HTR-8/SVneo (cell line): ENCODE measurements at regions not wholly inside any gene's neighbourhood (a gene's known extent, or its start where the extent isn't known, plus 50 kb on each side); places are given as distances from the start of the nearest gene placed in this dataset.
A peak's percentile ranks its signal among the peaks of the same experiment; 100 is the strongest.

ENCODE experiments used
- DNase-seq: peaks from one replicate; pipeline ENCODE4 v3.0.0; 2011; ENCODE audit warnings: low spot score, mixed read lengths; ENCODE audit not compliant: insufficient read length
- FAIRE-seq: peaks from 2 replicates; lab custom pipeline; 2011; peaks lifted over from hg19 to GRCh38; lab: Jason Lieb, UNC

DNA sequence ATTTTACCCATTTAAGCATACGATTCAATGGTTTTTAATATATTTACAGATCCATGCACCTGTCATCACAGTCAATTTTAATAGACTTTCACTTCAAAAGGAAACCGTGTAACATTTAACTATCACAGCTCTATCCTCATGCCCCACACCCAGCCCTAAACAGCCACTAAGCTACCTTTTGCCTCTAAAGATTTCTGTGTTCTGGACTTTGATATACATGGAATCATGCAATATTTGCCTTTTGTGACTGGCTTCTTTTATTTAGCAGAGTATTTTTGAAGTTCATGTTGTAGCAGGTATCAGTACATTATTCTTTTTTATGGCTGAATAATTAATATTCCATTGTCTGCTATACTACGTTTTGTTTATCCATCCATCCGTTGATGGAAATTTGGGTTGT lies 50.3 kb upstream of the STX16 start:
- FAIRE-seq (no peak), DNase-seq (no peak)

DNA sequence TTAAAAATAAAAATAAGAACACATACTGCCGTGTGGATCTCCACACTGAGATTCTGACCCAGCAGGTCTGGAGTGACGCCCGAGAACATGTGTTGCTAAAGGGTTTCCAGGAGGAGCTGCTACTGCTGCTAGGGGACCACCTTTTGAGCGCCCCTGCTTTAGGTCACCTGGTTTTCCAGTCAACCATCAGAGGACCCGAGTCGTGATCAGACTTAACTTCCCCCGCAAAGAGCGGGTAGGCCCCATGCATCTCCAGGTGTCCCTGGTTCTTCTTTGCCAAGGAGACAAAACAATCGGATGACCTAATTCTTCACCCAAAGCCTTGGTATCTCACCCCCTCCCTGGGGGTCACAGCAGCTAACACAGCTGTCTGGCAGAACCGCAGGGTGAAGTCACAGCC lies 51.1 kb upstream of the STX16 start:
- no peak for DNase-seq
- FAIRE-seq = peak; percentile 71

DNA sequence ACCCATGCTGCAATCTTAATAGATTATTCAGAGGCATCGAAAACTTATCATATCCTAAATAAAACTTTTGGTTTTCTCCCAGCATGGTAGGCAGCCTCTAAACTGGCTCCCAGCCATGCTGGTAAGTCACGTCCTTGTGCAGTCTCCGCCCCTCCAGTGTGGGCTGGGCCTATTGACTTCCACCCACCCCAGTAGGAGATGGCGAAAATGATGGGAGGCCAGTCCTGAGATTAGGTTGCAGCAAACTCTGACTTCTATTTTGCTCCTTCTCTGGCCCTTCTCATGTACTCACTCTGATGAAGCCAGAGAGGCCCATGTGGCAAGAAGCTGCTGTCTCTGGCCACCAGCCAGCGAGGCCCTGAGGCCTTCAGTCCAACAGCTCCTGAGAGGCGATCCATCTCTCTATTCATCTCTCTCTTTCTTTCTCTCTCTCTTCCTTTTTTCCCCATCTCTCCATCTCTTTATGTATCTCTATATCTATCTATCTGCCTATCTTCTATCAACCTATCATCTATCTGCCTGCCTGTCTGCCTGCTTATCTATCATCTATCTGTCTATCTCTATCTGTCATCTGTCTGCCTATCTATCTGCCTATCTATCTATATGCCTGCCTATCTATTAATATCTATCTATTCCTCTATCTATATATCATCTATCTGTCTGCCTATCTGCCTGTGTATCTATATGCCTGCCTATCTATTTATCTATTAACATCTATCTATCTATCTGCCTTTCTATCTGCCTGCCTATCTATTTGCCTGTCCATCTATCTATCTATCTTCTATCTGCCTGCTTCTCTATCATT lies 52.7 kb upstream of the STX16 start:
- FAIRE-seq (peak; percentile 84), DNase-seq (no peak)

DNA sequence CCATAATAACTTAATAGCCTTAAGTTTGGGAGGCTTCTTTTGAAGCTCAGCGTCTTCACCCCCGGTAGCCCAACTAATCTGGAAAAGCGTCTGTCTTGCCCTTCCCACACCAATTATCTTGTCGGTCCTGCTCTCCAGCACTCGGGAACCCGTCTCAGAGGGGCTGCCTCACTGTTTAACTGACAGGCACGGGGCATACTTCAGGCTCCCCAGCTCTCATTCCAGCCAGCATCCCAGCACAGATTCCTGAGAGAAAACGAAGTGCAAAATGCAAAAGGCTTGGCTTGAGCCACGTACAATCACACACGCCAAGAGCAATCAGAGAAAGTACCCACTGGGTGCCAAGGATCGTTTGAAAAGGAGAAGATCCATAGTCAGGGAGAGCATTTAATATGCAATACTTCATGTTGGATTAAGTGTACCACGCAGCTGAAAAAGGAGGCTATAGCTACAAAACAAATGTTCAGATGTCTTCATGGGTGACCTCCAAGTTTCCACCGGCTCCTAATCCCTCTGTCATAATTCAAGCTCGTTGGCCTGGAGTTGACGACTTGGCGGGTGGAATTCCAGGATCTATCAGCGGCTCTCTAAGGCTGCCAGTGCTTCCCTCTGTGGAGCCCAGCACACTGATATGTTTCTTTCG lies 53.7 kb upstream of the STX16 start:
- peak; percentile 81 for FAIRE-seq
- no peak for DNase-seq

DNA sequence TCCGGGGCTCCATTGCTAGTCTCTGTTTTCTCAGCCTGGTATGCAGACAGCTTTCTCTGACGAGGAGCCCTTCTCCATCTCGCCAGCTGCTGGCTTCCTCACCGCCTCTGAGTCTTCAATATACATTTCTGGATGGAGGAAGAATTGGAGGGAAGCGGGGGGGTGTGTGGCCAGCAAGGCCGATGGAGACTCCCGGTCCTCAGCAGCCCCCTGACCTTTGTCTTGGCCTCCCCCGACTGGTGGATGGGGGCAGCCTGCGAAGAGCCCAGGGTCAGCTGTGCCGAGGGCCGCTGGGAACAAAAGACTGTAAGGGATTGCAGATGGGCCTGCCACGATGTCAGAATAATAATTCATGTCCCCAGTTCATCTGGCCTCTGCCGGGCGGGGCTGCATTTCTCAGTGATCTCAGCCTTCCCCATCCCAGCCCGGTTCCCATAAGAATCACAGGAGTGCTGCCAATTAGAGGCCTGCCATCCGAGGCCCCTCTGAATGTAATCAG lies 54.3 kb upstream of the STX16 start:
- no peak for FAIRE-seq
- no peak for DNase-seq

DNA sequence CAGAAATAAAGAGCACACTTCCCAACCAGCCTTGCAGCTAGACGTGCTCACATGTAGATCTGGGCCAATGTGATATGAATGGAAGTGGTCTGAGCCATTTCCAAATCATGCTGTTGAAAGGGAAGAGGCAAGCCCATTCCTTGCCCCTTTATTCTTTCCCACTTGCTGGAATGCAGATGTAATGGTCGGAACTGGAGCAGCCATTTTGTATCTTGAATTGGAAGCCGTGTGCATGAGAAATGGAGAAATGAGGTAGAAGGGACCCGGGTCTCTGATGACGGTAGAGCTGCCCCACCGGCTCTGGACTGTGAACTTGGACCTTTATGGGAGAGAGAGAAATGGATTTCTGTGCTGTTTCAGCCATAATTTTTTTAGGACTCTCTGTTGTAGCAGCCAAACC lies 54.8 kb upstream of the STX16 start:
- no peak for DNase-seq
- peak; percentile 9 for FAIRE-seq

DNA sequence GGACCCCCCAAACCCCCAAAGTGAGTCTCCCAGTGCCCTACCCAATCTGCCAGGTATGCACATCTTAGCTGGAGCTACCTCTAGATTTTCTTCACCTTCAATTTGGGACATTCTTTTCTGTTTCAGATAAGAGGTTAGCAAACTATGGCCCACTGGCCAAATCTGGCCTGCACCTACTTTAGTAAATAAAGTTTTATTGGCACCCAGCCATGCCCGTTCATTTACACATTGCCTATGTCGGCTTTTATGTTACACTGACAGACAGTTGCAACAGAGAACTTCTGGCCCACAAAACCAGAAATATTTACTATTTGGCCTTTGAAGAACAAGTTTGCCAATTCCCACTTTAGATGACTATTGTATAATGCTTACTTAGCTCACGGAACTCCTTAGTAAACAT lies 55.9 kb upstream of the STX16 start:
- DNase-seq = no peak
- peak; percentile 83 for FAIRE-seq

DNA sequence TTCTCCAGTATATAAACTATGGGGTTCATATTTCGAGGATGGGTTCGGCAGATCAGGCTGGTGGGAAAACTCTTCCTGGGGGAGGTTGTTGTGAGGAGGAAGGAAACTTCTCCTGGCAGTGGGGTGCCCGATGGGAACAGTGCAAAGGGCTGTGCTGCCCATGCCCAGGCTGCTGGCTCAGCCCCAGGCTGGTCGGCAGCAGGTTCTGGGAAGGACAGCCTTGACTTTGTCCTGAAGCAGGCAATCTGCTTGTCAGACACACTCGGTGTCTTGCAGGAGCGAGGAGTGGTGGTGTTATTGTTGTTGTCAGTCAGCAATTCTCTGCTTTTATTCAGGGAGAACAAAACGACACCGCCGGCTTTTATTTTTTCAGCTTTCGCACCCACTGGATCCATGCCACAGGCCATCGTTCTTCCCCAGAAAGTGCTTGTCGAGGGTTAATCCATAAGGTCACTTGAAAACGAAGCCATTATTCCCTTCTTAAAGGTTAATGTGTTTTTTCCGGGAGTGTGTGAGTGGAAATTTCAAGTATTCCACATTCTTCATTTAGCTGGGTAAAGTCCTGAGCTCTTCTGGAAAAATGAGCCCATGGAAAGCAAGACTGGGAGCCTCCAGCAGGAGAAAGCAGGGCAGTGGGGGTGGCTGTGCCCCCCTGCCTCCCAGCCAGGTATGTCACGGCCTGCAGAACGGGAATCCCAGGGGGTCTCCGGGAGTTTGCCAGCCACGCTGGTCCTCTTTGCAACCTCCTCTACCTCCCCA lies 57.0 kb upstream of the STX16 start:
- no peak for DNase-seq
- peak; percentile 88 for FAIRE-seq

DNA sequence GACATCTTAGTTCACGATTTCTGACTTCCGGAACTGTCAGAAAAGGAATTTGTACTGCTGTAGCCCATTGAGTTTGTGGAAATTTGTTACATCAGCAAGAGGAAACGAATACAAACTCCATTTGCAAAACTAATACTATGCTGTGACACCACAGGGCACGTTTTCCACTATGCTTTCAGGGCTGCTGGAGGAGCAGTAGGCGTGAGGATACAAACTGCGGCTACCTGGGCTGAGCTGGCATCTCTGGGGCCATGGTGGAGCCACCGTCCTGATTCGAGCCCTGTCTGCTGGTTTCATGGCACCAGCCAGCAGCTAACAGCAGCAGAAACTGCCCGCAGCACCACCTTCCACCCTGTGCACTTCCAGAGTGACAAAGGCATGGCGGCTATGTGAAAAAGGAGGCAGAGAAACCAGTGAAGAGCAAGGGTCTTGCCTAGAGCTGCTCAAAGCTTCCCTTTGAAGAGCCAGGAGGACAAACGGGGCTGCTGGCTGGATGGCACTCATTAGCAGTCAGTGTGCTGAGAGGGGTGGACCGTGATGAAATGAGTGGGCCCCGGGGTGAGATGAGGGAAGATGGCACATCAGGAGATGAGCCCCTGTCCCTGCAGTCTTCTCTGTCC lies 58.9 kb upstream of the STX16 start:
- no peak for FAIRE-seq

DNA sequence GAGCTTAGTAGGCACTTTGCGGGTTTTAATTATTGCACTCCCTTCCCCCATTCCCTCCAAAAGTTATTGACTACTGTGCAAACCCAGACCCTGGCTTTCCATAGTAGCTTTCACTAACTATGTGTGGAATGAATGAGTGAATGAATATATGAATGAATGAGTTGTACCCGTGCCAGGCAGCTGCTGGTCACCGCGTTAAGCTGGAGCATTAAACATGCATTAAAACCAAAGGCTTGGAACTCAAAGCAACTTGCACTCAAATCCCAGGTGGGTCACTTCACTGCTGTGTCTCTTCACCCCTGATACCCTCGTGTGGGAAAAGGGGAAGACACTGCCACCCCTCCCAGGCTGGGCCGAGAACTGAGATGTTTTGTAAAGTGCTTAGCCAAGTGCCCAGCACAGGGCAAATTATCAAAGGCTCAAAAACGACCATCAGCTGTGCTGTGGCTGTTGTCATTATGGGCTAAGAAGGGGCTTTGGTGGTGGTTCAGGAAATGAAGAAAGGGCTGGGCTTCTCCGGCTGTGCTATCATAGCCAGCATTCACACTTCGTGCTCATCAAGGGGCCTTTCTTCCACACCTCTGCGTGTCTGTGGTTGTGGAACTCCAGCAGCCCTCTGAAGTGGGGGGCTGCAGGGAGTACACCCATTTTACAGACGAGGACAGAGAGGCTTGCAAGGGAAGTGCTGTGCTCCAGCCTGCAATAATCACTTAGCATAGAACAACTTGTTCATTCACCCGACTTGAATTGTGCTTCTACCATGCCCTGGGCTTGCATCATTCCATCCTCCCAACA lies 60.2 kb upstream of the STX16 start:
- FAIRE-seq = peak; percentile 92
- no peak for DNase-seq

More for the DNA sequence above, 58.9 kb upstream of the STX16 start:
- DNase-seq = no peak

DNA sequence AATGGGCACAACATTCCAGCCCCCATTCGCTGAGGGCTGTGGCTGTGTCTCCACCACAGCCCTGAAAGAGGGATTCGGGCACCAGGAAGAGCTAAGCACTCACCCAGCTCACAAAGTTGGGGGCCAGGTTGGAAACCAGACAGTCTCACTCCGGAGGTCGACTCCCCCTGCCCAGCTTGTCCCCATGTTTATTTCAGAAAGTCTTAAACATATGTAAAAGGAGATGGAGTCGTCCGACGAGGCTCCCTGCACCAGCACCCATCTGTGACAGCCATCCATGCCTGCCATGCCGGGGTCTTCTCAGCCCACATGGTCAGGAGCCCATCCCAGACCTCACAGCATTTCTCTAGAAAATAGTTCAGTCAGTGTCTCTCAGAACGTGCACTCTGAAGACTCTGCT lies 63.6 kb upstream of the STX16 start:
- FAIRE-seq (no peak), DNase-seq (no peak)

DNA sequence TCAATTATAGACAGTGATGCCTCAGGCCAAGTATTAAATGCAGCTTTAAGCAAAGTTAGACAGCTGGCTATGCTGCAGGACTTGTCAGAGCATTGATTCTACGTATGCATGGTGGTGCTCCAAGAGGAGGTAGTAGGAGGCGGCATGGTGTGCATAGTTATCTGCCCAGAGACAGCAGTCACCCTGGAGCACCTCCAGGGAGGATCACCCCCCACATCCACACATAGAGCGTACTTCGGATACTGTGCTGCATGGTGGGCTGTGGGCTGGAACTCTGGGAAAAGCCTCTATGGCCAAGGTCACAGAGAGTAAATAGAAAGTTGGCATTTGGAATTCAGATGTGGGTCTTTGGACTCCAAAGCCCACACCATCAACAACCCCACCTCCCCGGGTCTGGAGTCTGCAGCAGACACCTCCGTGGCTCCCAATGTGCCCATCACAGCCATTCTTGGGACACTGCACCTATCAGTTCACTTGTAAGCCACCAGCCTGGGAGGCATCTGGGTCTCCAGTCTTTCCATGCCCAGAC lies 64.5 kb upstream of the STX16 start:
- FAIRE-seq = peak; percentile 85
- no peak for DNase-seq

DNA sequence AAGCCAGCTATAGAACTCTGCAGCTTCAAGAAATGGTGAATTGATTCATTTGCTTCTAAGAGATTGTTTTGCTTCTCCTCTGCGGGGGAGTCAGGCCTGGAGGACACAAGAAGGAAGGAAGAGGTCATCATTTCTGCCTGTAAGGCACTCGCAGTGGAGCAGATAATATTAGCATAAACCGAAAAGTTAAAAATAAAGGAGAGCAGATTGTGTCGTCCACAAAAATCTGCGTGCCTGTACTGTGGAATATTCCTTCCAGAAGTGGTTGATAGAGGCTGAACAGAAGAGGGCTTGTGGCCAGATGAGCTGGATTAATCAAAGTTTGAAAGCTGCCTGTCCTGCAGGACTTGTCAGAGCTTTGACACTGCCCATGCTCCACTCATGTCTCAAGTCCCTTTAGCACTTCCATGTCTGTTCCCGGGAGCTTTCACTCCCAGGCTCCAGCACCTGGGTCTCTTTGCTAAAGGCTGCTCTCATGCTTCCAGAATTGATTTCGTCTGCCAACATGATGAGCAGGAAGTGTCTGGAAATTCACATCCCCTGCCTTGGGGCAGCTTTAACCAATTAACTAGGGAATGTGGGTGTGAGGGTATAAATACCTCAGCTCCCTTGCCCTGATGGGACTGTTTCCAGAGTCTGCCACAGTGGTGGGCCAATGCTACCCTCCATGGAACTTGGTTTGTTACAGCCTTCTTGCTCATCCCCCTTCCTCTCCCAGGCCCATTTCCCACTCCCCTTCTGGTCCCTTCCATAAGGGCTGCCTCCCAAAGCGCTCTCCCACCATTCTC lies 65.1 kb upstream of the STX16 start:
- FAIRE-seq = no peak
- no peak for DNase-seq

DNA sequence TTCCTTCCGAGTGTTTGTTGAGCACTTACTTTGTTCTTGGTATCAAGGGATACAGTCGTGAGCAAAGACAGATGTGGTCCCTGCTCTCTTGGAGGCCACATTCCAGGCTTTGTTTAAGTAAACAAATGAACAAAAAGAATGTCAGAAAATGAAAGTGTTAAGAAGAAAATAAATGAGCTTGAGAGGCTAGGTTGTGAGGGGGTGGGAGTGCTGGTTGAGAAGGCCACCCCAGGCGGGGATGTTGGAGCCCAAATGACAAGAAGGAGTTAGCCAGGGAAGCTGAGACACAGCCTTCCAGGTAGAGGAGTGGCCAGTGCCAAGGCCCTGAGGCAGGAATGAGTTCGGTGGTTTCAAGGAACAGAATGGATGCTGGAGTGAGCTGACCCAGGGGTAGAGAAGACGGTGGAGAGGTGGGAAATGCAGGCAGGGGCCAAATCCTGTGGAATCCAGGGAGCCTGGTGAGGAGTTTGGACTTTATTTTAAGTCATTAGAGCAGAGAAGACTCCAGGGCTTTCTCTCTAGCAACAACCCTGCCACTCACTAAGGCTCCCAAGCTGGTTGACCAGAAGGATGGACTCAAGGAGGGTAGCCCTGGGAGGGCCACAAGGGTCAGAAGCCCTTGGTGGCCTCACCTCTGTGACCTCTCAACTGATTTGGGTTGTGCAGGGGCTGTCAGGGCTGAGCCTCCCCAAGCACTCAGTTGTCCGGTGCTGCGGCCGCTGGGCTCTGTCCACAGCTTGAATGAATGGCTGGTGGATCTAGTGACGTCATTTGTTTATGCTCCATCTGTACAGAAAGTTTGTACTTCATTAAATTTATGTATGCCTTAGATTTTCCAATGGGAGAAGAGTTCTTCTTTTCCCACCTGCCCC lies 66.0 kb upstream of the STX16 start:
- no peak for DNase-seq
- no peak for FAIRE-seq

DNA sequence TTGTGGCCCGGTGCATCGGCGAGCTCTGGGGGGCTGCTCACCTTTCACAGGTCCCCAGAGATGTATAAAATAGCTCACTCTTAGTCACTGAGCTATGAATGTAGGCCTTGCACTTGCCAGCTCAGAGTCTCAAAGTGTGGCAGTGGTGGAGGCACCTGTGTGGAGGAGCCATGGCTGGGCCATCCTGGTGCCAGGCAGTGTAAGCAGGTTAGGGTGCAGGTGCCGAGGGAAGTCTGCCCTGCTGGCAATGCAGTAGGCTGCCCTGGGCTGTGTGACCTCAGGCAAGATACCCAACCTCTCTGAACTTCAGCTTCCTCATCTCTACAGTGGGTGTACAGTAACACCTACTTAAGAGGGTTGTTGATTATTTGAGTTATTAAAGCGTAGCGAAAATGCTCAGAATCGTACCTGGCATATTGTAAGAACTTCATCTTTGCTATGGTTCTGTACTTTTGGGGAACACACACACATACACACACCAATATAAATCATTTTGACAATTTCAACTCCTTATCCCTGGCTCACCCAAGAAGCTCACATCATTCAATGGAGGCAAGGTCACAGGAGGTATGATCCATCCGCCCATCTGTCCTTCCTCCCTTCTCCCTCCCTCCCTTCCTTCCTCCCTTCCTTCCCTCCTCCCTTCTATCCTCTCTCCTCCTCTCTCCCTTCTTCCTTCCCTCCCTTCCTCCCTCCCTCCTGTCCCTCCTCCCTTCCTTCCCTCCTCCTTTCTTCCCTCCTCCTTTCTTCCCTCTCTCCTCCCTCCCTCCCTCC lies 66.8 kb upstream of the STX16 start:
- FAIRE-seq (peak; percentile 99), DNase-seq (no peak)

DNA sequence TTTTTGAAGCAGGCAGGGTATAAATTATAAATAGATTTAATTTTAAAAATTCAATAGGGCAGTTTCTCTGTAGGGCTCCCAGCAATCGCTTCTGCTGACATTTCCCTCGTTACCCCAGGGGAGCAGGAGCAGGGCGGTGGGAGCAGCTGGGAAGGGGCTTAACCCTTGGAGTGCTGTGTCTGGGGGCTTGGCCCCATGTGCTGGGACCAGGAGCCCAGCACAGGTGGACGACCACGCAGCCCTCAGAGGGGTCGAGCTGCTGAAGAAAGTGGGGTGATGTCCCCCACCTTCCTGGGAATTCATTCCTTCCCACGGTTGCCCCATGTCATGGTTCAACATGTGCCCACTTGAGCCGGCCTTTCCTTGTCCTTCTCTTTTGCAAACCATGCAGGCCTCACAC lies 67.5 kb upstream of the STX16 start:
- DNase-seq (no peak), FAIRE-seq (no peak)

DNA sequence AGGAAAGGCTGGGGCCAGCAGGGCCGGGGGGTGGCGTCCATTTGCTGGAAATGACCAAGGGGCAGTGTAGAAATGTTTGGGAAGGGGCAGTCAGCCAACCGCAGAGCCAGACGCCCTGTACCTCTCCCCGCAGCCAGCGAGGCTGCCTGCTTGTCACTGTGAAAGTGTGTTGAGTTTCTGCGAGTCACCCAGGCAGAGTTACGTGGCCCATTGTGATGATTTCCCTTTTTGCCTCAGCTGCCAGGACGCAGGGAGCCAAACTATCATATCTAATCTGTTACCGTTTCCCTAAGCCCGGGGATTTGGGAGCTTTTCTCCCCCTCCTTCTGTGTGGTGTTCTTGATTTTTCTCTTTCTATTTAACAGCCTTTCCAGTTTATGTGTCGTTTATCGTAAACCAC lies 67.9 kb upstream of the STX16 start:
- FAIRE-seq (no peak), DNase-seq (no peak)
